ENCODE measurements at regions not wholly inside any gene's neighbourhood (a gene's known extent, or its start where the extent isn't known, plus 50 kb on each side); places are given as distances from the start of the nearest gene placed in this dataset.

DNA sequence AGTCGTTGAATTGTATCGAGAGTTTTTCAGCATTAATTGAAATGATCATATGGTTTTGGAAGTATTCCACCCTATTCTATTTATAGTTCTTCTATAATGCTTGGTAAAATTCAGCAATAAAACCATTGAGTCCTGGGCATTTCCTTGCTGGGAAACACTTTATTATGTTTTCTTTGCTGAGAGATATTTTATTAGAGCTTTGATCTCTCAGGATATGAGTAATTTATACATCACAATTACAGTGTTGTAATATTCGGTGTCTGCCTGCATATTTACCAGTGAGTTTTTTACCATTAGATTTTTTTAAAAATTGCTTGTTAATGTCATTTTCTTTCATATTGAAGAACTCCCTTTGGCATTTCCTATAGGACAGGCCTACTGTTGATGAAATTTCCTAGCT, 402.7 kb upstream of the FSIP2 start:
- TF ChIP-seq CTCF (IDR thresholded peaks at IDR 0.05) (no peak), EP300 (IDR thresholded peaks at IDR 0.05) (no peak), POLR2AphosphoS5 (IDR thresholded peaks at IDR 0.05) (no peak), POLR2A (IDR thresholded peaks at IDR 0.05) (no peak)
